PC-9 (cell line): ENCODE measurements at regions not wholly inside any gene's neighbourhood (a gene's known extent, or its start where the extent isn't known, plus 50 kb on each side); places are given as distances from the start of the nearest gene placed in this dataset.

Source experiments
- EZH2 ChIP-seq: fragments of 200-600 bp; sonication (generic); IDR thresholded peaks from 2 replicates; pipeline ENCODE4 v1.8.0; 2017; ENCODE audit warnings: antibody characterized with exemption, low read depth
- TF ChIP-seq, protein P1 (sequence below): fragments of 200-600 bp; sonication (generic); conservative IDR thresholded peaks from 2 replicates; pipeline ENCODE4 v1.6.1; 2017; ENCODE audit warnings: mixed run types, antibody characterized with exemption, mild to moderate bottlenecking, moderate library complexity

DNA sequence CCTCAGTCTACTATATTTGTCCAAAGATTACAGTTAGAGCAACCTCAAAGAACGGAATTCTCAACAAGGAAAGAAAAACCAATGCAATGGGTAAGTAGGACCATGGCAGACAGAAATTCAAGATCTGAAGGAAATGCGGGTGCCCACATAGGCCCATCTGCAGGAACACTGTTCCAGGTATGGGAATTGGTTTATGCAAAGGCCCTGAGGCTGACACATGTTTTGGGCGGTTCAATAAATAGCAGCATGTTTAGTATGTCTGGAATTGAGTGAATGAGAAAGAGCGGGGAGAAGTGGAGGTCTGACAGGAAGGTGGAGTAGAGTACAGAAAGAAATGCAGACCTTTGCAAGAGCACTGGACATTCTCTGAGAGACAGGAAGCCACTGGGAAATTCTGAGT, 164.7 kb upstream of the KLF12 start:
- TF ChIP-seq, protein P1, sequence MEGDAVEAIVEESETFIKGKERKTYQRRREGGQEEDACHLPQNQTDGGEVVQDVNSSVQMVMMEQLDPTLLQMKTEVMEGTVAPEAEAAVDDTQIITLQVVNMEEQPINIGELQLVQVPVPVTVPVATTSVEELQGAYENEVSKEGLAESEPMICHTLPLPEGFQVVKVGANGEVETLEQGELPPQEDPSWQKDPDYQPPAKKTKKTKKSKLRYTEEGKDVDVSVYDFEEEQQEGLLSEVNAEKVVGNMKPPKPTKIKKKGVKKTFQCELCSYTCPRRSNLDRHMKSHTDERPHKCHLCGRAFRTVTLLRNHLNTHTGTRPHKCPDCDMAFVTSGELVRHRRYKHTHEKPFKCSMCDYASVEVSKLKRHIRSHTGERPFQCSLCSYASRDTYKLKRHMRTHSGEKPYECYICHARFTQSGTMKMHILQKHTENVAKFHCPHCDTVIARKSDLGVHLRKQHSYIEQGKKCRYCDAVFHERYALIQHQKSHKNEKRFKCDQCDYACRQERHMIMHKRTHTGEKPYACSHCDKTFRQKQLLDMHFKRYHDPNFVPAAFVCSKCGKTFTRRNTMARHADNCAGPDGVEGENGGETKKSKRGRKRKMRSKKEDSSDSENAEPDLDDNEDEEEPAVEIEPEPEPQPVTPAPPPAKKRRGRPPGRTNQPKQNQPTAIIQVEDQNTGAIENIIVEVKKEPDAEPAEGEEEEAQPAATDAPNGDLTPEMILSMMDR: no peak
- no peak for TF ChIP-seq EZH2
